Fibroblast of the aortic adventitia (primary cell): ENCODE measurements at regions not wholly inside any gene's neighbourhood (a gene's known extent, or its start where the extent isn't known, plus 50 kb on each side); places are given as distances from the start of the nearest gene placed in this dataset.

Experiments used
- DNase-seq: peaks from one replicate; pipeline ENCODE4 v3.0.0-alpha.2; 2010; ENCODE audit warnings: low read depth
- H3K4me3 ChIP-seq: 2 replicates; pipeline ENCODE4 v1.5.1; 2011; ENCODE audit warnings: low read depth, mild to moderate bottlenecking, control low read depth, low read length, moderate library complexity
- CTCF ChIP-seq: IDR thresholded peaks from 2 replicates; pipeline ENCODE4 v1.5.1; 2011; ENCODE audit warnings: mild to moderate bottlenecking, low read length, control low read depth, inconsistent platforms; ENCODE audit not compliant: insufficient read depth

- no peak for DNase-seq
- H3K4me3 ChIP-seq = no peak overlapping the region
- no peak for TF ChIP-seq CTCF
These were observed 71.9 kb upstream of the KRR1 start for GRCh38 chr12:75583355-75583754.

- H3K4me3 ChIP-seq = no peak overlapping the region
- no peak for DNase-seq
- no peak for TF ChIP-seq CTCF
These were observed 70.1 kb upstream of the KRR1 start for GRCh38 chr12:75581515-75581914.

GRCh38 chr12:75579552-75579951, 68.1 kb upstream of the KRR1 start:
- H3K4me3 ChIP-seq = no peak overlapping the region
- TF ChIP-seq CTCF = no peak
- no peak for DNase-seq

GRCh38 chr12:75578546-75578945, 67.1 kb upstream of the KRR1 start:
- no peak for TF ChIP-seq CTCF
- no peak for DNase-seq

GRCh38 chr12:75577812-75578211, 66.4 kb upstream of the KRR1 start:
- no peak for TF ChIP-seq CTCF
- no peak overlapping the region for H3K4me3 ChIP-seq
- no peak for DNase-seq

More at GRCh38 chr12:75578546-75578945, 67.1 kb upstream of the KRR1 start:
- no peak overlapping the region for H3K4me3 ChIP-seq

GRCh38 chr12:75571656-75572205, 60.3 kb upstream of the KRR1 start:
- no peak for TF ChIP-seq CTCF
- no peak for DNase-seq
- no peak overlapping the region for H3K4me3 ChIP-seq

- no peak for TF ChIP-seq CTCF
- DNase-seq = no peak
- no peak overlapping the region for H3K4me3 ChIP-seq
These were observed 59.8 kb upstream of the KRR1 start for GRCh38 chr12:75571204-75571603.
